Activated CD4-positive, alpha-beta memory T cell treated with anti-CD3 and anti-CD28 coated beads, Interleukin-2, amount 10 ng/mL, durations not matched to agents 7 days and 5 days (primary cell): ENCODE measurements at regions not wholly inside any gene's neighbourhood (a gene's known extent, or its start where the extent isn't known, plus 50 kb on each side); places are given as distances from the start of the nearest gene placed in this dataset.
"Not testable (repeated sequence)": the region's sequence is repeated elsewhere in the genome, so short reads cannot be mapped to it uniquely, and the experiment has no call there.

Source experiments
- CTCF ChIA-PET: fragments of 350-600 bp; sonication (Branson Sonifier 250); formaldehyde crosslinking; loops from one replicate; lab custom pipeline; 2021; ENCODE audit warnings: antibody characterized with exemption, inconsistent platforms; lab: Charles Lee
- POLR2A ChIA-PET: fragments of 350-600 bp; sonication (Branson Sonifier 250); formaldehyde crosslinking; loops from one replicate; lab custom pipeline; 2021; ENCODE audit warnings: antibody characterized with exemption; lab: Charles Lee
- DNase-seq: peaks from one replicate; pipeline ENCODE4 v3.0.0-alpha.2; 2020
- H3K27ac Mint-ChIP-seq: one replicate; pipeline ENCODE4 v1.8.0; 2021; ENCODE audit warnings: mild to moderate bottlenecking, mixed read lengths
- H3K27me3 Mint-ChIP-seq: one replicate; pipeline ENCODE4 v1.8.0; 2021; ENCODE audit warnings: mixed read lengths
- H3K36me3 Mint-ChIP-seq: one replicate; pipeline ENCODE4 v1.8.0; 2021; ENCODE audit warnings: low read depth, mixed read lengths
- H3K4me1 Mint-ChIP-seq: one replicate; pipeline ENCODE4 v1.8.0; 2021; ENCODE audit warnings: mixed read lengths
- H3K4me3 Mint-ChIP-seq: one replicate; pipeline ENCODE4 v1.8.0; 2021; ENCODE audit warnings: mild to moderate bottlenecking, mixed read lengths
- H3K9me3 Mint-ChIP-seq: one replicate; pipeline ENCODE4 v1.8.0; 2021; ENCODE audit warnings: mixed read lengths

DNA sequence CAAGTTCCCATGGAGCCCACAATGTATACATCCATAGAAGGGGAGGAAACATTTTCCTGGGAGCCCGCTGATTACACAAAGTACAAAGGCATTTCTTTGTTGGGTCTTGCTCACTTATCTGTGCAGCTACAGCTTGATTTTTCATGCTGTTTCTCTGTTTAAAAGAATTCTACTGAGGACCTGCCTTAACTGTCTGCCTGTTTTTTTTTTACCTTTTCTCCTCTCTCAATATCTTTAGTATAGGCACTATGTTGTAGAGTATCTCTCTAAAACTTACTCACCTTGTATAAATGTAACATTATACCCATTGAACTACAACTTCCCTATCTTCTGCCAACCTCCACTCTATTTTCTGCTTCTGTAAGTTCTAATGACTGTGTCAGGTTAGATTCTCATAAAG, 494.6 kb upstream of the EPHA5 start:
- no peaks in the 10 kb centered on the region for H3K27me3 Mint-ChIP-seq
- no peaks in the 10 kb centered on the region for H3K36me3 Mint-ChIP-seq
- H3K9me3 Mint-ChIP-seq = peaks cover 12% of the 10 kb centered on the region
- ChIA-PET POLR2A (no interaction called here), CTCF (no interaction called here)
- H3K4me3 Mint-ChIP-seq = no peak overlapping the region
- H3K4me1 Mint-ChIP-seq = no peaks in the 10 kb centered on the region
- H3K27ac Mint-ChIP-seq = no peak overlapping the region
- no peak for DNase-seq

DNA sequence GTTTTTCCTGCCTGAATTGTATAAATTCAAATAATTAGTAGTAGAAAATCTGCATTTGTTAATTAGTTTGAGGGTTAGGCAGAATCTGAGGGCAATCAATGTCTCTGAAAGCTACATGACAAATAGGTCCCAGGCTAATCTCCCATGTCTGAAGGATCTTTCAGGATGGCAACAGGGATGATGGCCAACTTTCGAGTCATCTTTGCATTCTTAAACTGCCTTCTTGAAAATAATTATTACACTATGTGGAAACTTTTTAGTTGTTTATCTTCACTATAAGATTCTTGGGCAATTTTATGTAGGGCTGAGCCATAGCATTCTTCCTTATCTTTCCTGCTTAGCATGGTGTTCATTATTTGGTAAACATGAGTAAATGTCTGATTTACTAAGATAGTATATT, 490.3 kb upstream of the EPHA5 start:
- ChIA-PET POLR2A (no interaction called here), CTCF (no interaction called here)
- no peaks in the 10 kb centered on the region for H3K4me1 Mint-ChIP-seq
- no peaks in the 10 kb centered on the region for H3K27me3 Mint-ChIP-seq
- no peak for DNase-seq
- H3K27ac Mint-ChIP-seq = no peak overlapping the region
- no peaks in the 10 kb centered on the region for H3K36me3 Mint-ChIP-seq
- H3K4me3 Mint-ChIP-seq = no peak overlapping the region
- peaks cover 14% of the 10 kb centered on the region for H3K9me3 Mint-ChIP-seq

DNA sequence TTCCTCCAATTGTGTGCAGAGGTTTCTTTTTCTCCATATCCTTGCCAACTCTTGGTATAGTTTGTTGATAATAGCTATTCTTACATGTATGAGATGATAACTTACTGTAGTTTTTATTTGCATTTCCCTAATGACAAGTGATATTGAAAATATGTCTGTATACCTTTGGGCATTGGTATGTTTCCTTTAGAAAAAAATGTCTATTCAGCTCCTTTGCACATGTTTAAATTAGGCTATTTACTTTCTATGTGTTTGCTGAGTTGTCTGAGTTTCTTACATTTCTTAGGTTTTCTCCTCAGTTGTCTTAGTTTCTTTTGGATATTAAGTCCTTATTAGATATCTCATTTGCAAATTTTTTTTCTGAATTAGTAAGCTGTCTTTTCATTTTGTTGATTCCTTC, 487.3 kb upstream of the EPHA5 start:
- Mint-ChIP-seq H3K36me3 (no peaks in the 10 kb centered on the region), H3K27me3 (no peaks in the 10 kb centered on the region), H3K9me3 (peaks cover 8% of the 10 kb centered on the region), H3K4me3 (no peak overlapping the region), H3K27ac (no peak overlapping the region), H3K4me1 (no peaks in the 10 kb centered on the region)
- ChIA-PET POLR2A (no interaction called here), CTCF (no interaction called here)
- no peak for DNase-seq

DNA sequence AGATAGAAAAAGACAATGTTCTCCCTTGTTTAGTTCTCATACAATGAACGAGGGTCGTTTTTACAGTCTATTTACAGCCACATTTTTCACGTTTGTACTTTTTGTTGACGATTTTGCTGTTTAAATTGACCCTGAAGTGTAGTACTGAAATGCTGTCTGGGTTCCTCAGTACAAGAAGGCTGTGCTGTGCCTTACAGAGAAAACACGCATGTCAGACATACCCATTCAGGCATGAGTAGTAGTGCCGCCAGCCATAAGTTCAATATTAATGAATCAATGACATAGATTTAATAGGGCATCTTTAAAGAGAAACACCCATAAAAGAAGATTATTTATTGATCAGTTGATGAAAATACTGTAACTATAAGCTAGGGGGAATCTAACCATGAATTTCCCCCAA, 459.8 kb upstream of the EPHA5 start:
- H3K9me3 Mint-ChIP-seq = peaks cover 2% of the 10 kb centered on the region
- DNase-seq = no peak
- ChIA-PET CTCF (no interaction called here), POLR2A (no interaction called here)
- no peak overlapping the region for H3K4me3 Mint-ChIP-seq
- no peaks in the 10 kb centered on the region for H3K4me1 Mint-ChIP-seq
- no peaks in the 10 kb centered on the region for H3K36me3 Mint-ChIP-seq
- no peak overlapping the region for H3K27ac Mint-ChIP-seq
- no peaks in the 10 kb centered on the region for H3K27me3 Mint-ChIP-seq

DNA sequence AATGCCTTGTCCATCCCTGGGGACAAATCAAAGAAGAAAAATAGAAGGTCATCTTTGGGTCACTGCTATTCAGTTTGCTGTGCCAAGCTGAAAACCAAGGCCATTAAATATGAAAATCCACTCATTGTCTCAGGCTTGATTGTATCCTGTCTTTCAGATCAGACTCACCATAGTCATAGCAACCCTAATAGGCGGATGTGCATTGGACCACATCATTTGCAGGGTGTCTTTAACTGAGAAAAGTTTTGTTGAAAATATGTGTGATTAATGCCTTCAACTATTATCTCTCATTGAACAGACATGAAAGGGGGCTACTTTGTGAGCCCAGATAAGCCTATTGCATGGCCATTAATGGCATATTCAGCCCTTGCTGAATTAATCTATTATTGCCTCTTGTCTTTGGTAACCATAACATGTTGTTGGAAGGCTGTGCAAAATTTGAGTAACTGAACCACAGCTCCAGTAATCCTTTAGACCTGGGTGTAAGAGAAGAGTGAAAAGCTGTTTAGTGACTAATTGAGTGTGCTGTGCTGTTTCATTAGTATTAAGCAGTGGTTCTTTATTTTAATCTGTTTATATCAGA, 453.6 kb upstream of the EPHA5 start:
- H3K27ac Mint-ChIP-seq = no peak overlapping the region
- ChIA-PET CTCF (no interaction called here), POLR2A (no interaction called here)
- H3K36me3 Mint-ChIP-seq = no peaks in the 10 kb centered on the region
- H3K4me1 Mint-ChIP-seq = no peaks in the 10 kb centered on the region
- DNase-seq = no peak
- H3K9me3 Mint-ChIP-seq = no peaks in the 10 kb centered on the region
- H3K27me3 Mint-ChIP-seq = no peaks in the 10 kb centered on the region
- no peak overlapping the region for H3K4me3 Mint-ChIP-seq

DNA sequence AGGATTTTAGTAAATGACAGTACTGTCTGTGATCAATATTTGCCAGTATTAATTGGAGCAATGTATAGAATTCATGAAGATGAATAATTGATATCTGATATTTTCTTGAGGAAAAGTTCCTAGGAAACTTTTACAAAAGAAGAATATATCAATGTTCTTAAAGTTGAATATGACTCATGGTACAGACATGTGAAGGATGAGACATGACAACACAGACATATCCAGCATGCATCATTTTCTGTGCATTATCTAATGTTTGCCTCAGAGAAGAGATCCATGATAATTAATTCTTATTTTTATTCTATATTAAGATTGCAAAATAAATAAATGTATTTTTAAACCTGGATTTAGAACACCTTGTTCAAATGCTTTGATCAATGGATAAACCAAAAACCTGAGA, 452.9 kb upstream of the EPHA5 start:
- ChIA-PET CTCF (no interaction called here), POLR2A (no interaction called here)
- Mint-ChIP-seq H3K27ac (no peak overlapping the region), H3K4me1 (no peaks in the 10 kb centered on the region), H3K9me3 (no peaks in the 10 kb centered on the region), H3K36me3 (no peaks in the 10 kb centered on the region), H3K4me3 (no peak overlapping the region), H3K27me3 (no peaks in the 10 kb centered on the region)
- no peak for DNase-seq

DNA sequence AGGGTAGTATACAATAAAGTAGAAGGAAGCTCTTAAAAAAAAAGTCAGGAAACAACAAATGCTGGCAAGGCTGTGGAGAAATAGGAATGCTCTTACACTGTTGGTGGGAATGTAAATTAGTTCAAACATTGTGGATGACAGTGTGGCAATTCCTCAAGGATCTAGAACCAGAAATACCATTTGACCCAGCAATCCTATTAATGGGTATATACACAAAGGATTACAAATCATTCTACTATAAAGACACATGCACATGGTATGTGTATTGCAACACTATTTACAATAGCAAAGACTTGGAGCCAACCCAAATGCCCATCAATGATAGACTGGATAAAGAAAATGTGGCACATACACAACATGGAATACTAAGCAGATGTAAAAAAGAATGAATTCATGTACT, 444.9 kb upstream of the EPHA5 start:
- POLR2A ChIA-PET, DNase-seq, H3K4me1 Mint-ChIP-seq, CTCF ChIA-PET, H3K27ac Mint-ChIP-seq, H3K4me3 Mint-ChIP-seq, H3K36me3 Mint-ChIP-seq, H3K27me3 Mint-ChIP-seq: not testable (repeated sequence)
- H3K9me3 Mint-ChIP-seq = peaks cover 12% of the 10 kb centered on the region

DNA sequence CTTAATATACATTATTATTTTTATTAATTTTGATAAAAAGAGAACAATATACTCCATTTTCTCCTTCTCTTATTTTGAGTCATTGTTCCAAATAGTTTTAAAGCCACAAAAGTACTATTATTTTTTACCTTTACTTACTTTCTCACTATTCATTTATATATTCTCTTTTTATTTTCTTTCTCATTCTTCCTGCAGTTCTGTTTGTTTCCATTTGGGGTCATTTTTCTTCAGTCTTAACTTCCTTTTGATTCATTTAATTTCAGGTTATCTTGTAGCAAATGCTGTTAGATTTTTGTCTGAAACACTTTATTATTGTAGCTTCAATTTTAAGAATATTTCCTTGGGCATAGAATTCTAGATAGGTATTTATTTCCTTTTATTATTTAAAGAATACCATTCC, 438.6 kb upstream of the EPHA5 start:
- H3K27me3 Mint-ChIP-seq = no peaks in the 10 kb centered on the region
- no peaks in the 10 kb centered on the region for H3K4me1 Mint-ChIP-seq
- no peaks in the 10 kb centered on the region for H3K36me3 Mint-ChIP-seq
- CTCF ChIA-PET = no interaction called here
- no peak for DNase-seq
- no peak overlapping the region for H3K4me3 Mint-ChIP-seq
- peaks cover 9% of the 10 kb centered on the region for H3K9me3 Mint-ChIP-seq
- no peak overlapping the region for H3K27ac Mint-ChIP-seq
- POLR2A ChIA-PET = no interaction called here

DNA sequence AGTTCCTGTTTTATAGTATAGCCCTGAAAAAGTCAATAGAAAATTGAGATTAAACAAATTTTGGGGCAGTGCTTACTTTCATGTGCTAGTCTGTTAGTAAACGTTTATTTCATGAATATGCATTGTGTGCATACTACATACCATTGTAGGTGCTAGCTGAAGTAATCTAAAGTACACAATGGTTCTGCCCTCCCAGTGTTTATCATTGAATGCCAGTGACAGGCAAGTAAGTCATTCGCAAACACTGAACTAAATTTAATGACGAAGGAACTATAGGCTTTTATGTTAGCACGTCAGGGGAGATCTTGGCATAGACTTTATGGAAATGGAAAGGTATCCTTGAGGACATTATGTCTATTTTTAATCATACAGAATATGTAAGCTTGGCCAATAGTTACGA, 426.9 kb upstream of the EPHA5 start:
- H3K9me3 Mint-ChIP-seq = peaks cover 15% of the 10 kb centered on the region
- H3K4me1 Mint-ChIP-seq = no peaks in the 10 kb centered on the region
- no peak overlapping the region for H3K27ac Mint-ChIP-seq
- no peak for DNase-seq
- ChIA-PET POLR2A (no interaction called here), CTCF (no interaction called here)
- H3K4me3 Mint-ChIP-seq = no peak overlapping the region
- H3K36me3 Mint-ChIP-seq = no peaks in the 10 kb centered on the region
- H3K27me3 Mint-ChIP-seq = no peaks in the 10 kb centered on the region

DNA sequence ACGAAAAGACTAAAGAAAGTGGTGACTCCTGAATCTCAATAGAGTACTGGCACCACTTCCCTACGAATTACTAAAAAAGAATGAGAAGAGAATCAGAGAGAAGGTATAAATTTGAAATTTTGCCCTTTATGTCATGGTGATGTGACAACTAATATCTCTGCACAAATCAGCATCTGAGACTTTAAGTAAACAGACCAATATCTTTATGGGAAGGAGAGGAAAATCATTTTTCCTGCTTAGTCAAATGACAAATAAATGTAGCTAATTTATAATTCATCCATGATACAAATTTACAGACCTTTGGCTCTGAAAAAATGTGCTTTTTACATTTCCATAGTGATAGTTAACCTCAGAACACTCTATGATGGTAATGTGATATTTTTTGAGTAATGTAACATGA, 424.8 kb upstream of the EPHA5 start:
- DNase-seq = no peak
- Mint-ChIP-seq H3K4me3 (no peak overlapping the region), H3K36me3 (no peaks in the 10 kb centered on the region), H3K27ac (no peak overlapping the region), H3K9me3 (peaks cover 8% of the 10 kb centered on the region), H3K27me3 (no peaks in the 10 kb centered on the region), H3K4me1 (no peaks in the 10 kb centered on the region)
- POLR2A ChIA-PET = no interaction called here
- CTCF ChIA-PET = no interaction called here

DNA sequence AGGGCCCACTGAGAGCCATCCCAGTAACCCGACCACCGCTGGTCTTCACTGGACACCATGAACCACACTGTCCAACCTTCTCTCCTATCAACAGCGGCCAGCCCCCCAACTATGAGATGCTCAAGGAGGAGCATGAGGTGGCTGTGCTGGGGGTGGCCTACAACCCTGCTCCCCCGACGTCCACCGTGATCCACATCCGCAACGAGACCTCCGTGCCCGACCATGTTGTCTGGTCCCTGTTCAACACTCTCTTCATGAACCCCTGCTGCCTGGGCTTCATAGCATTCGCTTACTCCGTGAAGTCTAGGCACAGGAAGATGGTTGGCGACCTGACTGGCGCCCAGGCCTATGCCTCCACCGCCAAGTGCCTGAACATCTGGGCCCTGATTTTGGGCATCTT, 423.8 kb upstream of the EPHA5 start:
- H3K9me3 Mint-ChIP-seq = peaks cover 8% of the 10 kb centered on the region
- no peaks in the 10 kb centered on the region for H3K4me1 Mint-ChIP-seq
- no peak overlapping the region for H3K4me3 Mint-ChIP-seq
- no peaks in the 10 kb centered on the region for H3K36me3 Mint-ChIP-seq
- H3K27me3 Mint-ChIP-seq = no peaks in the 10 kb centered on the region
- ChIA-PET CTCF (no interaction called here), POLR2A (no interaction called here)
- H3K27ac Mint-ChIP-seq = no peak overlapping the region
- DNase-seq = no peak

DNA sequence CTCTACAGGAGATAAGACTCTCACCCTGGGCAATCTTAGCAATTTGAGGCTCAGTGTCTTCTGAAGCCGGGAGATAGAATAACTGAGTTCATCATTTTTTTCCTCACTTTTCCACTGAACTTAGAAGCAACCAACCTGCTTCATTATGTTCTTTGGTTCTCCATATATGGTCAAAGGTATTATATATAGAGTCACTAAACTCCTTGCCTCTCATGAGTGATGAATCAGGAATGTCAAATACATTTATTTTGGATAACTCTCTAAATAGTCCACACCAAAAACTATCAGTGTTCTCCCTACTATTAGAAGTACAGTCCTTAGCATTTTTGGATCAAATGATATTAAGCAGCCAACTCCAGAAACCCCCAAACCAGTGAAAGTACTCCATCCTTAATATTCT, 421.5 kb upstream of the EPHA5 start:
- Mint-ChIP-seq H3K27me3 (no peaks in the 10 kb centered on the region), H3K4me1 (no peaks in the 10 kb centered on the region), H3K4me3 (no peak overlapping the region), H3K27ac (no peak overlapping the region), H3K9me3 (peaks cover 17% of the 10 kb centered on the region), H3K36me3 (no peaks in the 10 kb centered on the region)
- POLR2A ChIA-PET = no interaction called here
- CTCF ChIA-PET = no interaction called here
- no peak for DNase-seq

DNA sequence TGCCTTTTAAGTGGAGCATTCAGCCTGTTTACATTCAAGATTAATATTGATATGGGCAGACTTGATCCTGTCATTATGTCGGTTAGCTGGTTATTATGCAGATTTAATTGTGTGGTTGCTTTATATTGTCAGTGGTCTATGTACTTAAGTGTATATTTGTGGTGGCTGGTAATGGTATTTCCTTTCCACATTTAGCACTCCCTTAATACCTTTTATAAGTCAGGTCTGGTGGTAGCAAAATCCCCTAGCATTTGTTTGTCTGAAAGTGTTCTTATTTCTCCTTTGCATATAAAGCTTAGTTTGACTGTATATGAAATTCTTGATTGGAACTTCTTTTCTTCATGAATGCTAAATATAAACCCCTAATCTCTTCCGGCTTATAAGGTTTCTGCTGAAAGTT, 403.7 kb upstream of the EPHA5 start:
- Mint-ChIP-seq H3K27me3 (no peaks in the 10 kb centered on the region), H3K4me1 (no peaks in the 10 kb centered on the region), H3K36me3 (no peaks in the 10 kb centered on the region), H3K4me3 (no peak overlapping the region), H3K9me3 (peaks cover 10% of the 10 kb centered on the region), H3K27ac (no peak overlapping the region)
- ChIA-PET CTCF (no interaction called here), POLR2A (no interaction called here)
- no peak for DNase-seq

DNA sequence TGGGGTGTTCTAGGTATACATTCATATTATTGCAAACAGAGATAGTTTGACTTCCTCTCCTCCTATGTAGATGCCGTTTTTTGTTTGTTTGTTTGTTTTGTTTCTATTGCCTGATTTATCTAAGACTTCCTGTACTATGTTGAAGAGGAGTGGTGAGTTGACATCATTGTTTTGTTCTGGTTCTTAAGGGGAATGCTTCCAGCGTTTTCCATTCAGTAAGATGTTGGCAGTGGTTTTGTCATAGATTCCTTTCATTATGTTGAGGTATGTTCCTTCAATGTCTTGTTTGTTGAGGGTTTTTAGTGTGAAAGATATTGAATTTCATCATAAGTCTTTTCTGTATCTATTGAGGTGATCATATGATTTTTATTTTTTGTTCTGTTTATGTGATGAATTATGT, 401.6 kb upstream of the EPHA5 start:
- H3K4me3 Mint-ChIP-seq = no peak overlapping the region
- DNase-seq = no peak
- H3K36me3 Mint-ChIP-seq = no peaks in the 10 kb centered on the region
- ChIA-PET POLR2A (no interaction called here), CTCF (no interaction called here)
- H3K27me3 Mint-ChIP-seq = no peaks in the 10 kb centered on the region
- H3K27ac Mint-ChIP-seq = no peak overlapping the region
- no peaks in the 10 kb centered on the region for H3K4me1 Mint-ChIP-seq
- H3K9me3 Mint-ChIP-seq = peaks cover 10% of the 10 kb centered on the region

DNA sequence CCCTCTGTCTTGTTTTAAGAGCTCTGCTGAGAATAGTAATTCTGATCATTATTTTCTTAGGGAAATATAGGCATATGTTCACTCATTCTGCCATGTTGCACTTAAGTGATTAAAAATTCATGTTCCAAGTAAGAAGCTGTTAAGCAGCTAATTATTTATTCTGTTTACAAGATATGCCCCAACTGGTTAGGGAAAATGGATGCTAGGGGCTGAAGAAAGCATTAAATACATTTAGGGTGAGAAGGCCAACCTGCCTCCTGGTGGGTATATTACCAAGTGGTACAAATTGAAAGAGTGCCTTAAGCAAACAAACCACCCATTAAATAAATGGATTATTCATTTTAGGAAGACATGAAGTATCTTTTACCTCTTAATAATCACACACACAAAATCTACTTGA, 392.6 kb upstream of the EPHA5 start:
- H3K36me3 Mint-ChIP-seq = no peaks in the 10 kb centered on the region
- ChIA-PET CTCF (no interaction called here), POLR2A (no interaction called here)
- no peak overlapping the region for H3K4me3 Mint-ChIP-seq
- DNase-seq = no peak
- H3K27ac Mint-ChIP-seq = no peak overlapping the region
- H3K27me3 Mint-ChIP-seq = no peaks in the 10 kb centered on the region
- no peaks in the 10 kb centered on the region for H3K4me1 Mint-ChIP-seq
- H3K9me3 Mint-ChIP-seq = peaks cover 6% of the 10 kb centered on the region
